ENCODE measurements at regions not wholly inside any gene's neighbourhood (a gene's known extent, or its start where the extent isn't known, plus 50 kb on each side); places are given as distances from the start of the nearest gene placed in this dataset.
"Not testable (repeated sequence)": the region's sequence is repeated elsewhere in the genome, so short reads cannot be mapped to it uniquely, and the experiment has no call there.

DNA sequence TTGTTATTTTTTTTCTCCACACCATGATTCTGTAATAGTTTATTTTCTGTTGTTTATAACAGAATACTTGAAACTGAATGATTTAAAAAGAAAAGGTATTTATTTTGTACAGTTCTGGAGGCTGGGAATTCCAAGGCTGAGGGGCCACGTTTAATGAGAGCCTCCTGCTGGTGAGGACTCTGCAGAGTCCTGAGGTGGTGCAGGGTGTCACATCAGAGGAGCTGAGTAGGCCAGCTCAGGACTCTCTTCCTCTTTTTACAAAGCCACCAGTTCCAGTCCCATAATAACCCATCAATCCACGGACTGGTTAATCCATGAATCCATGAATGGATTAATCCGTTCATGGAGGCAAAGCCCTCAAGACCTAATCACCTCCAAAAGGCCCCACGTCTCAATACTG is 71.6 kb downstream of the TFAP2A start:
- in situ Hi-C loops (cut with MboI; ENCODE audit: low sequenced_read_pairs), result no loop called here

DNA sequence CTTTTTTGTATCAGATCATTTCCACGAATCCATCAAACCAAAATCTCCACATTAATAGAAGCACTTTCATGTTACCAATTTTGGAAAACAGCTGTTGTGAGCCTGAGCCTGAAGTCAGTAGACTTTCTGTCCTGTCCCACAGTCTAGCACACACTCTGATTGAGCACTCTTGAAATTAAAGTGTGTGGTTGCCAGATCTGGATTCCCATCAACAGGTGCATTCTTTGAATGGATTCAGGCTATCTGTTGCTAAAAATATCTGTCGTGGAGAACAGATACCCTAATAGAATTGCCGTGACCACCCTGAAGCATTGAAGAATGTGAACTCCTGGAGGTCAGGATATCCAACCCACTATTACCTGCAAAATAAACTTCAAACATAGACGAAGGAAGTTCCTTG is 73.3 kb downstream of the TFAP2A start:
- in situ Hi-C loops (cut with MboI; ENCODE audit: low sequenced_read_pairs), result no loop called here

DNA sequence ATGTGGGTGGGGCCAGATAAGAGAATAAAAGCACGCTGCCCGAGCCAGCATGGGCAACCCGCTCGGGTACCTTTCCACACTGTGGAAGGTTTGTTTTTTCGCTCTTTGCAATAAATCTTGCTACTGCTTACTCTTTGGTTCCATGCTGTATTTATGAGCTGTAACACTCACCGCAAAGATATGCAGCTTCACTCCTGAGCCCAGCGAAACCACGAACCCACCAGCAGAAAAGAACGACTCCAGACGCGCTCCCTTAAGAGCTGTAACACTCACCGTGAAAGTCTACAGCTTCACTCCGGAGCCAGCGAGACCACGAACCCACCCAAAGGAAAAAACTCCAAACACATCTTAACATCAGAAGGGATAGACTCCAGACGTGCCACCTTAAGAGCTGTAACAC is 76.7 kb downstream of the TFAP2A start:
- in situ Hi-C loops (cut with MboI; ENCODE audit: low sequenced_read_pairs), result no loop called here

DNA sequence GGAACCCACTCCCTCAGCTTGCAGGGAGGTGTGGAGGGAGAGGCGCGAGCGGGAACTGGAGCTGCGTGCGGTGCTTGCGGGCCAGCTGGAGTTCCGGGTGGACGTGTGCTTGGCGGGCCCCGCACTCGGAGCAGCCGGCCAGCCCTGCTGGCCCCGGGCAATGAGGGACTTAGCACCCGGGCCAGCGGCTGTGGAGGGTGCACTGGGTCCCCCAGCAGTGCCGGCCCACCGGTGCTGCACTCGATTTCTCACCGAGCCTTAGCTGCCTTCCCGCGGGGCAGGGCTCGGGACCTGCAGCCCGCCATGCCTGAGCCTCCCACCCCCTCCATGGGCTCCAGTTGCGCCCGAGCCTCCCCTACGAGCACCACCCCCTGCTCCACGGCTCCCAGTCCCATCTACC is 77.5 kb downstream of the TFAP2A start:
- in situ Hi-C loops (cut with MboI; ENCODE audit: low sequenced_read_pairs), result not testable (repeated sequence)

DNA sequence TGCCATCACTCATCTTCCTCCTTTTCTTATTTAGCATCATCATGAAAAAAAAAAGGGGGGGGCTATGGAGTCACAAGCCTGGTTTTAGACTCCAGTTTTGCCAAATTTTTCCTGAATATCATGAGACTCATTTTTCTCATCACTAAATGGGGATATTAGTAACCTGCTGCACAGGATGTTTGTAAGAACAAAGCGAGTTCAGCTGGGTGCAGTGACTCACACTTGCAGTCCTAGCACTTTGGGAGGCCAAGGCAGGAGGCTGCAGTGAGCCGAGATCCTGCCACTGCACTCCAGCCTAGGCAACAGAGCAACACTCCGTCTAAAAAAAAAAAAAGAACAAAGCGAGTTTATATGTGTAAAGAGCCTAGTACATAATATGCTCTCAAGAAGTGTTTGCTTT is 82.8 kb downstream of the TFAP2A start:
- in situ Hi-C loops (cut with MboI; ENCODE audit: low sequenced_read_pairs), result no loop called here

DNA sequence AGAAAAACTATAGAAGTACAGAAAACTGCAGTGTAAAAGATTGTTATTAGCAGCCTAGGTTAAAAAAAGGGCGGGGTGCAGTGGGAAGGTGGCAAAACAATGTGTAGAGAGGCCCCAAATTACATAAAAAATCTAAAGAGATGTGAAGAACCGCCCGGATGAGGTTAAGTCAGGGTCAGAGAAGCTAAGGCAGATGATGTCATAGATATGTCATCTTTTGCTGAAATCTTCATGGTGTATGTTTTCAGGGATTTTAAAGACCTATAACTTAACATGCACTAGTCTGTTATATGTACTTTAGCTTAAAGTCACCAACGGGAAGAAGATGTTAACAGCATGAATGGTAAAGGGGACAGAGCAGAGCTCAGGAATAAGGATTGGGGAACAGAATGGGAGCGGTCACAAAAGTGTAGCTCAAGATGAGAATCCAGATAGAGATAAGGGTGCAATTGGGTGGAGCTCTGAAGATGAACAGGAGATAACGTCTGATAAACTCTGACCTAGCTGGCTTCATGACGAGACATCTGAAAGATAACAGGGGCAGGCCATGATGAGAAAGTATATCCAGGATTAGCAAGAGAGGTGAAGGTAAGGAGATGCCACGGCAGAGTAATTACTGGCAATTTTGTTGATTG is 83.4 kb downstream of the TFAP2A start:
- in situ Hi-C loops (cut with MboI; ENCODE audit: low sequenced_read_pairs), result no loop called here

DNA sequence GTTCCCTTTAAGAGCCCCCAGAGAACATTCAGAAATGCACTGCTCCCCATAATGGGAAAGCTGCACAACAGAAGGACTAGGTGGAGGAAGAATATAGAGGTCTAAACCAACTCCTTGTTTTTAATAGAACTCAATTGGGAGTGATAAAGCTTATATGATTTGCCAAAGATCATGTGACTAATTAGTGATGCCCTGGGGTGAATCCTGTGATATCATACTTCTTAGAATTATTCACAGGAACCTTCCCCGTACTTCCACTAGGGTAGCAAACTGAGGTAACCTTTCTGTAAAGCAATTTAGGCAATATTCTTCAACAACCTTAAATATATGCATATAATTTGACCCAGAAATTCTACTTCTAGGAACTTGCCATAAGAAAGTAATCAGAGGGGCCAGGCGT is 84.4 kb downstream of the TFAP2A start:
- in situ Hi-C loops (cut with MboI; ENCODE audit: low sequenced_read_pairs), result no loop called here

DNA sequence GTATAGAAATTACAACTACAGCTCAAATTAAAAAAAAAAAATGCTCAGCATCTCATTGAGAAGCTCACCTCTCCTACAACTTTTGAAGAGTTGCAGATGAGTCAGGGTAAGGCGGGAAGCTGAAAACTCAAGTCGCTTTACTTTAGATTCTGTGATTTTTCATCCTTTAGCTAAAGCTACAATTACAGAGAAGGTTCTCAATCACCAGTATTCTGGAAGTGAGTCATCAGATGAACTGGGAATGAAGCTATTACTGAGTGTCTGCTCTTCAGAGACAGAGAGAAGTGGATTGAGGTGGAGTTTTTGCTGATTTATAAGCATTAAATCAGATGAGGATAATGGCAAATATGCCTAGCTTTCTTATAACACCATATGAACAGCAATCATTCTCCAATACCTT is 91.9 kb downstream of the TFAP2A start:
- in situ Hi-C loops (cut with MboI; ENCODE audit: low sequenced_read_pairs), result no loop called here

DNA sequence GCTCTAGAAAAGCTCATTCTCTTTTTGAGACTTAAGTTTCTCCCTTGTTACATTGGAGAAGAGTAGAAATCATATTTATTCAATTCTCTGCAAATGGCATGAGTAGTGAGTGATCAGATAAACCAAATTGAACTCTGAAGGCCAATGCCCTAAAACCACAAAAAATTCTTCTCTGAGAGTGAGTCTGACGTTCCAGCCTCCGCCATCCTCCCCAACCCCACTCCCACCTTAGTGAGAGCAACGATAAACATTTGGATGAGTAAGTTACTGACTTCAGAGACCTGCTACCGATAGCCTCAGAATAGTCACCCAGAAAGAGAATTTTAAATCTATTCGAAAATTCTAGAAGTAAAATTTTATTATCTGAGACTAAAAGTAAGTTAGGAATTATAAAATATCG is 94.6 kb downstream of the TFAP2A start:
- in situ Hi-C loops (cut with MboI; ENCODE audit: low sequenced_read_pairs), result no loop called here

DNA sequence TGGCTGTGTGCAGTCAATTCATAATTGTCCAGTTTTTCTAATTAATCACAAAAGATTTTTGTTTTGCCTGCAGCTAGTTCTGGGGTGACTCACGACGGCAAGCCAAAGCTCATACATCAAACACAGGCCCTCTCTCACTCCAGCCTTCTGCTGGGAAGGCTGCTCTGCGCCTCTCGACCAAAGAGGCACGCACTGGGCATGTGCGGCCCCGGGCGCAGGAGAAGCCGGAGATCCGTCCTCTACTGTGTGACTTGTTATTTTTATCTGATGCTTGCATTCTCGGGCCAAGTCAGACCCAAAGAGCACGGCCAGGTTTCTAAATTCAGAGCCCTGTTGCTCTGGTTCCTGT is 98.5 kb downstream of the TFAP2A start:
- in situ Hi-C loops (cut with MboI; ENCODE audit: low sequenced_read_pairs), result no loop called here

DNA sequence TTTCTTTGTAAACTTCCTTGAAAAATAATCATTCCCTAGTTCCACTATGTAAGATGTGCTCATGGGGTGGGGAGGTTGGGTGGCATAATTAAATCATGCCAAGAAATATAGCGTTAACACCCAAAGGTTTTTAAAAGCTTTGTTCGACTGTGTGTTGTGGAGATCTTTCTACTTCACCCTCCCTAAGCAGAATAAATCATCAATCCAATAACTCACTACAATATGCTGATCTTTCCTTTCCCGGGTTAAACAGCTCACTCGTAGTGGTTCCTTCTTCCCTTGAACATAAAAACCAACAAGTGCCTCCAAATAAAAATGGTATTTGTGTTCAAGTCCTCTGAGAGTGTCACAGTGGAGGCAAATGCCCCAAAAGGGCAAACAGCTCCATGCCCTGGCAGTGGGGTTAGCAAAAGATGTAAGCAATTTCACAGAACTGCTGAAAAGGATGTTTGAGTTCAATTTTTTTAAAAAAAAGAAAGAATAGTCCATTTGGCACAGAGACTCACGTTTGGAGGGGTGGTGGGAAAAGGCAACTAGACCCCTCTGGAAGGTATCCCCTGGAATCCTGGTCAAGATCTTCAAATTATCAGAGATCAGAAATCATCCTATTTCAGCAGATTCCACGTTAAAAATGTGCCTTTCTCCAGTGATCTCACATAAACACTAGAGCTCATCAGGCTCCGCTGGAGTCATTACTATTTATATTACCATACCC is 99.1 kb downstream of the TFAP2A start:
- in situ Hi-C loops (cut with MboI; ENCODE audit: low sequenced_read_pairs), result no loop called here

DNA sequence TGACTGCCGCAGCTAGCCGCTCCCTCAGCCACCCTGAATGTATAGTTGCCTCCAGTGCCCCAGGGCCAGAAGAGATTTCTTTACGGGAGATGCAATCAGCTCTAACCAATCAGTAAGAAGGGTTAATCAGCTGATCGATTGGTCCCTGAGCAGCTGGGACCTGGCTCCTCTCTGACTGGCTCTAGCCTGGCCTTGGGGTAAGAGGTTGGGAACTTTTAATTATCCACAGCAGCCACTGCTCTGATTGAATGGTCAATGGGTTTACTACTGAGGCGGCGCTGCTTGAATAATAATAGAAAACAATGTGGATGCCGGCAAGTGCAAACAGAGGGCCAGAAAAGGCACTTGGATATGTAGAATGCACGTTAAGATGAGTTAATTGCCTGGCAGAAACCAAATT is 99.8 kb downstream of the TFAP2A start:
- in situ Hi-C loops (cut with MboI; ENCODE audit: low sequenced_read_pairs), result no loop called here

DNA sequence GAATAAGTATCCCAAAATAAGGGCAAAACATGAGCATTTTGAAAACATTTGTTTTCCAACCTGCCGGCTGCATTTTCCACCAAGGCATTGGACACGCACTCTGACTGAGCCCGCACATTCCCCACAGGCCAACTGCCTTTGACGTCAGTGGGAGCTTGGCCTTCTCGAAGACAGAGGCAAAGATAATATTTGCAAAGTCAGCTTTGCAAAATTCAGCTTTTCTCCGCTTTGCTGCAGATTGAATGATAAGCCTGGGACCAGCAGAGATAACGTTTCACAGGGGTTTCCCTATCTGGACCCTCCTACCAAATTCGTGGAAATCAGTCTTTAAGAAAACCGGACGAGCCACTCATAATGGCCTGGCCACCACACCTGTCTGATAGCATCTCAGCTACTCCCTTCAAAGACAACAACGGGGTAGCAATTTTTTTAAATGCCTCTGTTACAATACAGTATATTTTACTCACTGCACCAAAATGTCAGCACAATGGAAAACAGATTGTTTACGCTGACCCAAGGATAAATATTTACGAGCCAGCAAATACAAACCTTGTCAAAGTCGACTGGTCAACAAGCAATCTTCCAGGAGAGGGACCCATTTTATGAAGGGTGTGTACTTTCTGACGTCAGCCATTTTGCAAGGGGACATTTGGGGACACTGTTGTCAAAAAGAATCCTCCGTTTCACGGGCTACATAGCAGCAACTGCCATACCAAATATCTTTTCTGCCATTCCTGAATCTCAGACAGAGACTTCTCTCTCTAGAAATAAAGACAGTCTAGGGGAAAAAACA is 100.5 kb downstream of the TFAP2A start:
- in situ Hi-C loops (cut with MboI; ENCODE audit: low sequenced_read_pairs), result no loop called here

DNA sequence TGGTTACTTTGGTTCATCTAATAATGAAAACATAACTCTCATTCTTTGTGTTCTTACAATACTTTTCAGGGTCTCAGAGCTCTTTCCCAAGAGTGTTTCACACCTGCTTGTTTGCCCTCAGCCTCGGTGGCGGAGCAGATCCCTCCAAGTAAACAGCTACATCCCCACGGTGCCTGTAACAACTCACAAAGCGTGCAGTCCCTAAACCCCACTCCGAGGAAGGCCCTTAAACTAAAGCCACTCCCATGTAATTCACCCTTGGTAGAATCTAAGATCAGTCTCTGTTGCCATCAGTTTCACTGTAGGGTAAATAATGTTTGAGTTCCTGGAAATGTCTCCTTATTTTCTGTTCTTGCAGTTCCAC is 101.1 kb downstream of the TFAP2A start:
- in situ Hi-C loops (cut with MboI; ENCODE audit: low sequenced_read_pairs), result no loop called here

DNA sequence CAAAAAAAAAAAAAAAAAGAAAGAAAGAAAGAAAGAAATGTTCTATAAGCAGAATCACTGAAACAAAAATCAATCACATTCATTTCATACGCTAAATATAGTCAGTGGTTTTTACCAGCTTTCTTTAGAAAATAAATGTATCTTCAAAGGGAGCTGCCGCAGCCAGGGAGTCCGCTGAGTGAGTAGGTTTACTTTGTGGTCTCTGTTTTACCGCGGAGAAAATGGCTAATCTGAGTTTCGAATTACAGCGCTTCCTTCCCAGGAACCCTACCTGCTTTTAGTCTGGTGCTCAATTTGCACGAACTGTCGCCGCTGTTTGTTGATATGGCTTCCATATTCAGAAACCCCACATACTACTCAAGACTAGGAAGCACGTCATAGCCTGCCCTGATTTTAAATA is 102.4 kb downstream of the TFAP2A start:
- in situ Hi-C loops (cut with MboI; ENCODE audit: low sequenced_read_pairs), result no loop called here

DNA sequence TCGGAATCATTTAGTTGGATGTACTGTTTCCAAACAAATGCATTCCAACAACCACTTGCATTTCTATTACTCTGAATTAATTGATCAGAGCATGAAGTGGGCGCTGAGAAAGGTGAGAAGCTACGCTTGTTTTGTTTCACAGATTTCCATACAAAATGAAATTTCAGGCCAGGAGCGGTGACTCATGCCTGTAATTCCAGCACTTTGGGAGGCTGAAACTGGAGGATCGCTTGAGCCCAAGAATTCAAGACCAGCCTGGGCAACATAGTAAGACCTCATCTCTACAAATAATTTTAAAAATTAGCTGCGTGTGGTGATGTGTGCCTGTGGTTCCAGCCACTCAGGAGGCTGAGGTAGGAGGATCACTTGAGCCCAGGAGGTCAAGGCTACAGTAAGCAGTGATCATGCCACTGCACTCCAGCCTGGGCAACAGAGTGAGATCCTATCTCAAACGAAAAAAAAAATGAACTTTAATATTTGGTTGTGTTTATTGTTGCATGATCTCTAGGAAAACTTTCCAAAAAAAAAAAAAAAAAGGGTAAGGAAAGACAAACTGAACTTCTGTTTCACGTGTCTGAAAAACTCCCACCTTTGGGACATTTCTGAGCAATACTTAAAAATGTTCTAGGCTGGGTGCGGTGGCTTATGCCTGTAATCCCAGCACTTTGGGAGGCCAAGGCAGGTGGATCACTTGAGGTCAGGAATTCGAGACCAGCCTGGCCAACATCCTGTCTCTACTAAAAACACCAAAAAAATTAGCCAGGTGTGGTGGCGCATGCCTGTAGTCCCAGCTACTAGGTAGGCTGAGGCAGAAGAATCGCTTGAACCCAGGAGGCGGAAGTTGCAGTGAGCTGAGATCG is 103.1 kb downstream of the TFAP2A start:
- in situ Hi-C loops (cut with MboI; ENCODE audit: low sequenced_read_pairs), result not testable (repeated sequence)

DNA sequence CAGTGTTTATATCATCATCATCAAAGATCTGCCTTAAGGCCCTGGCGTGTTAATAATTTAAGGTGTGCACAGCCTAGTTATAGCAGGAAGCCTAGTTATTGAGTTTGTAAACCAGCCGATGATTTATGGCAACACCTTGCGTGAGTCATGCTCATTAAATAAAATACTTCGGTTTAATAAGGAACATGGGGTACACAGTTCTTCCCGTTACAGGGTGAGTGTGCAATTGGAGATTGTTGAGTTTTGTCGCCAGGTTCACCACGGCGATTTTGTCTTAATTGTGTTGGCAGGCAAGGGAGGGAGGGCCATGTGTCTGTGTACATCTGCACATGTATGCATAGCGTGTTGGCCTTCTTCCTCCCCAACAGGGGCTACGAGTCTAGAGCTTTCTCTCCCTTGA is 104.0 kb downstream of the TFAP2A start:
- in situ Hi-C loops (cut with MboI; ENCODE audit: low sequenced_read_pairs), result no loop called here

DNA sequence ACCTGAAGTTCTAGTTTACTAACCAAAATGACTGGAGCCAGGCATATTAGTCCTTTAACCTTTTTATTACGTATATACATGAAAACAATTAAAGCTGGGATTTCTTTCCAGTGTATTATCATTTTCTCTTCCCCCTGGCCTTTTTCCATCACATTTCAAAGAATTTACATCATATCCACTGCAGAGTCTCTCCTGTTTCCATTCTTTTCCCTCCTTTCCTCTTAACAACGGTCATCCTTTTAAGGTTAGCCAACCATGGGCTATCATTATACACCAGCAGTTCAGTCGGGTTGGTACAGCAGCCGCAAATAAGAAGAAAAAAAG is 104.6 kb downstream of the TFAP2A start:
- in situ Hi-C loops (cut with MboI; ENCODE audit: low sequenced_read_pairs), result no loop called here

DNA sequence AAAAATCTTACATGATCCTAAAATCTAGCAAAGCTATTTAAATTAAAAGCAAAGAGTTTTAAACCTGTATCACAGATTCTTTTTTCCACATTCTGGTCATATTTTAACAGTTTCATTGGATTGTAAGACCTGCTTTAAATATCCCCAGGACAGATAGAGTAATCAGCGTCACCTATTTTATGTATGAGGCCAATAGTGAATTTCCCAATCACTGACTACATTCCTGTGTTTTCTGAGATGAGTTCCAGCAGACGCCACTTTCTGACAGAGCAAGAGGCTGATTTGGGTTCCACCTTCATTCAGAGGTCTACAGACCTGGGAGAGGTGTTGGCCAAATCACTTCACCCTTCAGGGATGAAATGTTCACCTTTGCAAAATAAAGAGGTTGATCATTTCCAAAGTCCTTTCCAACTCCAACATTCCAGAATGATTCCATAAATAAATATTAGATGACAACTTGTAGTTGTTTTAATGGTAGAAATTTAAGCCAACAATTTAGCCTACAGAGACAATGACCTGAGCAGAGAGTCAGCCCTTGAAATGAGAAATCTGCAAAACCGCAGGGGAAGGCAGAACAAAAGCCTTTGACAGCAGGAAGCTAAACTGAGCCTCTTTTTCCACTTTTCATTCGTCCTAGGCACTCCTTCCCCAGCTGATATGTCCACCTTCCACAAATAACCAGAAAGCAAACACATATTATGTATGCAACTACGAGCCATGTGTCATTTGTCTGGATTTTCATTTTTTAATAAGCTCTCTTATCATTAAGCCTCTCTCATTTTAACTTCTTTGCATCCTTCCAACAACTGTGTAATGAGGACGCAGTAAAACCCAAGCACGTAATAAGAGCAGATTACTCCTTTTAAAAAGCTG is 105.2 kb downstream of the TFAP2A start:
- in situ Hi-C loops (cut with MboI; ENCODE audit: low sequenced_read_pairs), result no loop called here

DNA sequence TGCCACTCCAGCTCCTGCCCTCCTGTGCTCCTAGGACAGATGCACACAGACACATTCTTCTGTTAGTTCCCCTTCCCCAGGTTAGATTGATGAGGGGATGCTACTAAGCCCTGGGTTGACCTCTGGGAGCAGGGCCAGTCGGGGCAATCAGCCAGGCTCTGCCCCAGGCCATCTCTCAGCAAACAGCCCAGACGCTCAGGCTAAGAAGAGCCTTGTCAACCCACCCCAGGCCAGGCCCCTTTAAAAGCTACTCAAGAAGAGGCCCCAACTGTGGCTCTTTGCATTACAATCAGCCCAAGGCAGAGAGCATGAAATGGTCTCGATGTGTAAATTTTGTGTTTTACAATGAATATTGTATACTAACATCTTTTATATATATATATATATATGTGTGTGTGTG is 107.4 kb downstream of the TFAP2A start:
- in situ Hi-C loops (cut with MboI; ENCODE audit: low sequenced_read_pairs), result no loop called here

DNA sequence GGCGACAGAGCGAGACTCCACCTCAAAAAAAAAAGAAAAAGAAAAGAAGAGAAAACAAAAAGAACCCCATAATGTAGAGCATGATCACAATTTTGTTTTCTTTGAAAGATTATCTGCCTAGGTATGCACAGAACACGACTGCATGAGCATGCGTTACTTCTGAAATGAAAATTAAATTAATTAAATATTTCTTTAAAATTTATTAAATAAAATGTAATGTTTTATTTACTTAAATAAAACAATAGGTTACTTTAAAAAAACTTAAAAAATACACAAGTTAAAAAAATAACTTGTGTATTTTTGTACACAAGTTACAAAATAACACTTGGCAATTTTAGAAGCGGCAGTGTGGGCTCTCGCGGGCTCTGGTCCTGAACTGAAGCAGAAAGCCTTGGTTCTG is 107.8 kb downstream of the TFAP2A start:
- in situ Hi-C loops (cut with MboI; ENCODE audit: low sequenced_read_pairs), result no loop called here

Measured in HL-60/S4 treated with phorbol 12-myristate 13-acetate at 8.2 ng/mL for 4 days and 3 days (cell line).